Stimulated activated CD8-positive, alpha-beta memory T cell treated with anti-CD3 and anti-CD28 coated beads, Interleukin-2, amount 100 ng/mL, for 1 hour (primary cell): ENCODE measurements at regions not wholly inside any gene's neighbourhood (a gene's known extent, or its start where the extent isn't known, plus 50 kb on each side); places are given as distances from the start of the nearest gene placed in this dataset.

ENCODE experiments used
- DNase-seq, 2 donors: peaks; one replicate each; pipeline ENCODE4 v3.0.0-alpha.2; 2020; ENCODE audit warnings: low read depth in 2 of 2

GRCh38 chr18:44133483-44133882, 547.2 kb upstream of the SETBP1 start:
- DNase-seq = no peak

GRCh38 chr18:44134447-44134846, 546.2 kb upstream of the SETBP1 start:
- DNase-seq = no peak

GRCh38 chr18:44135741-44136140, 544.9 kb upstream of the SETBP1 start:
- DNase-seq = no peak

GRCh38 chr18:44136326-44136725, 544.4 kb upstream of the SETBP1 start:
- no peak for DNase-seq

GRCh38 chr18:44143072-44143471, 537.6 kb upstream of the SETBP1 start:
- DNase-seq = no peak

- no peak for DNase-seq
Measured at GRCh38 chr18:44149706-44150105, 531.0 kb upstream of the SETBP1 start.

- no peak for DNase-seq
Measured at GRCh38 chr18:44153981-44154380, 526.7 kb upstream of the SETBP1 start.

- no peak for DNase-seq
Measured at GRCh38 chr18:44156126-44156525, 524.6 kb upstream of the SETBP1 start.

- DNase-seq = no peak
Measured at GRCh38 chr18:44156776-44157335, 523.8 kb upstream of the SETBP1 start.

- no peak for DNase-seq
Measured at GRCh38 chr18:44170208-44170880, 510.3 kb upstream of the SETBP1 start.

GRCh38 chr18:44171301-44171700, 509.4 kb upstream of the SETBP1 start:
- no peak for DNase-seq

GRCh38 chr18:44175891-44176290, 504.8 kb upstream of the SETBP1 start:
- no peak for DNase-seq

- DNase-seq = no peak
Measured at GRCh38 chr18:44178476-44178875, 502.2 kb upstream of the SETBP1 start.

- DNase-seq = no peak
Measured at GRCh38 chr18:44179693-44180092, 501.0 kb upstream of the SETBP1 start.

- DNase-seq = no peak
Measured at GRCh38 chr18:44180683-44181082, 500.0 kb upstream of the SETBP1 start.

GRCh38 chr18:44181951-44182747, 498.5 kb upstream of the SETBP1 start:
- no peak for DNase-seq

GRCh38 chr18:44186001-44186400, 494.7 kb upstream of the SETBP1 start:
- DNase-seq = no peak

- no peak for DNase-seq
Measured at GRCh38 chr18:44187090-44187489, 493.6 kb upstream of the SETBP1 start.

- DNase-seq = no peak
Measured at GRCh38 chr18:44195394-44196140, 485.1 kb upstream of the SETBP1 start.

GRCh38 chr18:44197832-44198611, 482.7 kb upstream of the SETBP1 start:
- DNase-seq = no peak

- DNase-seq = no peak
Measured at GRCh38 chr18:44198612-44199284, 481.9 kb upstream of the SETBP1 start.
